ENCODE measurements at regions not wholly inside any gene's neighbourhood (a gene's known extent, or its start where the extent isn't known, plus 50 kb on each side); places are given as distances from the start of the nearest gene placed in this dataset.

- peaks cover 7 to 14% of the 10 kb centered on the region in 2 donors for H3K9me3 ChIP-seq (replicated peaks in 1 of 2; ENCODE audit: control insufficient read depth in 2 of 2, insufficient read depth in 1 of 2, low read depth in 1 of 2, low read length in 2 of 2)
- no peaks in the 10 kb centered on the region for H3K79me1 ChIP-seq (ENCODE audit: low read depth, low read length)
- no peak overlapping the region for H3K14ac ChIP-seq (ENCODE audit: low read length)
- no peak overlapping the region for H3K4me3 ChIP-seq (ENCODE audit: low read length in 2 of 2)
- no peak overlapping the region for H4K8ac ChIP-seq (ENCODE audit: low read depth, low read length)
- H2AK5ac ChIP-seq (ENCODE audit: low read depth, low read length) = no peak overlapping the region
- no peak overlapping the region for H3K18ac ChIP-seq (ENCODE audit: low read length)
- H3K9ac ChIP-seq (ENCODE audit: low read depth, low read length, poor library complexity) = no peak overlapping the region
- no peaks in the 10 kb centered on the region for H3K27me3 ChIP-seq (ENCODE audit: control insufficient read depth in 3 of 3, insufficient read depth in 3 of 3, low read depth in 1 of 3, low read length in 3 of 3)
- no peaks in the 10 kb centered on the region for H3K36me3 ChIP-seq (replicated peaks in 1 of 2; ENCODE audit: control insufficient read depth in 2 of 2, insufficient read depth in 2 of 2, low read length in 2 of 2)
- no peak for DNase-seq (ENCODE audit: low spot score)
- no peak overlapping the region for H2BK120ac ChIP-seq (ENCODE audit: low read depth, low read length)
- no peak overlapping the region for H4K91ac ChIP-seq (ENCODE audit: low read depth, low read length, poor library complexity)
- no peak overlapping the region for H3K23ac ChIP-seq (ENCODE audit: low read depth, low read length, poor library complexity)
- no peak overlapping the region for H2BK15ac ChIP-seq (ENCODE audit: low read length)
- peak overlapping the region; percentile 48 for H2AFZ ChIP-seq (ENCODE audit: low read length)
- H3K27ac ChIP-seq (replicated peaks; ENCODE audit: low read length) = no peak overlapping the region
- H2BK12ac ChIP-seq (ENCODE audit: low read length) = no peak overlapping the region
- H3K4ac ChIP-seq (ENCODE audit: low read length) = no peak overlapping the region
- no peak overlapping the region for H3K4me2 ChIP-seq (ENCODE audit: insufficient read depth, low read length, poor library complexity, severe bottlenecking)
- H2BK5ac ChIP-seq (ENCODE audit: low read length) = no peak overlapping the region
- H3K4me1 ChIP-seq (ENCODE audit: control insufficient read depth in 2 of 2, insufficient read depth in 1 of 2, low read depth in 1 of 2, low read length in 2 of 2) = peaks cover 4 to 11% of the 10 kb centered on the region in 2 donors
- WGBS, 2 donors (ENCODE audit: extremely low coverage in 2 of 2, insufficient read length in 2 of 2, insufficient replicate concordance in 1 of 2) = no CpG with 5 or more reads among the region's 8 CpGs
Observed at GRCh38 chr21:15370462-15370975, 305.7 kb upstream of the NRIP1 start.

DNA sequence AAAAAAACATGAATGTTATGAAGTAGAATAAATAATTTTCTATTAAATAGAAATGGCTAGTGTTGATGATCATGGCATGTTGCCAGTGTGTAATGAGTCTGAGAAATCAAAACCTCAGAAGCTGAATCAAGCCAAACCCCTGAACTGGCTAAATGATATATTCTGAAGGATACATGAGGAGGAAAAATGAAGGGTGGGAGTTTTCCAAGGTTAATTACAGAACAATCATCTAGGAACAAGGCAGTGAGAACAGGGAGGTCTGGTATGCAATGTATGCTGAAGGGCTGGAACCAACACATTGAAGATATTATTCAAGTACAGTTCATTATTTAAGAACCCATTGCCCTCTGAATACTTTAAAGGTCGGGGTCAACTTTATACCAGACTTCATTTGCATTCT, 309.1 kb upstream of the NRIP1 start:
- H4K8ac ChIP-seq (ENCODE audit: low read depth, low read length) = no peak overlapping the region
- no peak overlapping the region for H2AK5ac ChIP-seq (ENCODE audit: low read depth, low read length)
- no peak overlapping the region for H2BK120ac ChIP-seq (ENCODE audit: low read depth, low read length)
- no peak overlapping the region for H2BK15ac ChIP-seq (ENCODE audit: low read length)
- peaks cover 8 to 13% of the 10 kb centered on the region in 2 donors for H3K9me3 ChIP-seq (replicated peaks in 1 of 2; ENCODE audit: control insufficient read depth in 2 of 2, insufficient read depth in 1 of 2, low read depth in 1 of 2, low read length in 2 of 2)
- no peak overlapping the region for H3K9ac ChIP-seq (ENCODE audit: low read depth, low read length, poor library complexity)
- H3K27ac ChIP-seq (replicated peaks; ENCODE audit: low read length) = no peak overlapping the region
- H4K91ac ChIP-seq (ENCODE audit: low read depth, low read length, poor library complexity) = no peak overlapping the region
- H3K27me3 ChIP-seq (ENCODE audit: control insufficient read depth in 3 of 3, insufficient read depth in 3 of 3, low read depth in 1 of 3, low read length in 3 of 3) = no peaks in the 10 kb centered on the region
- peaks cover 0 to 4% of the 10 kb centered on the region in 2 donors for H3K4me1 ChIP-seq (ENCODE audit: control insufficient read depth in 2 of 2, insufficient read depth in 1 of 2, low read depth in 1 of 2, low read length in 2 of 2)
- no peak overlapping the region for H2AFZ ChIP-seq (ENCODE audit: low read length)
- H3K4me2 ChIP-seq (ENCODE audit: insufficient read depth, low read length, poor library complexity, severe bottlenecking) = no peak overlapping the region
- H3K79me1 ChIP-seq (ENCODE audit: low read depth, low read length) = no peaks in the 10 kb centered on the region
- no peak overlapping the region for H3K18ac ChIP-seq (ENCODE audit: low read length)
- DNase-seq (ENCODE audit: low spot score) = no peak
- H3K36me3 ChIP-seq (replicated peaks in 1 of 2; ENCODE audit: control insufficient read depth in 2 of 2, insufficient read depth in 2 of 2, low read length in 2 of 2) = no peaks in the 10 kb centered on the region
- no peak overlapping the region for H3K14ac ChIP-seq (ENCODE audit: low read length)
- no peak overlapping the region for H3K4me3 ChIP-seq (ENCODE audit: low read length in 2 of 2)
- no peak overlapping the region for H2BK12ac ChIP-seq (ENCODE audit: low read length)
- no peak overlapping the region for H2BK5ac ChIP-seq (ENCODE audit: low read length)
- WGBS, 2 donors (ENCODE audit: extremely low coverage in 2 of 2, insufficient read length in 2 of 2, insufficient replicate concordance in 1 of 2) = no CpG with 5 or more reads among the region's 1 CpG
- H3K4ac ChIP-seq (ENCODE audit: low read length) = no peak overlapping the region
- H3K23ac ChIP-seq (ENCODE audit: low read depth, low read length, poor library complexity) = no peak overlapping the region

GRCh38 chr21:15379776-15380175, 315.0 kb upstream of the NRIP1 start:
- Histone ChIP-seq H2AFZ (ENCODE audit: low read length) (no peak overlapping the region), H3K4me1 (ENCODE audit: control insufficient read depth in 2 of 2, insufficient read depth in 1 of 2, low read depth in 1 of 2, low read length in 2 of 2) (no peaks in the 10 kb centered on the region), H3K14ac (ENCODE audit: low read length) (no peak overlapping the region), H3K27ac (replicated peaks; ENCODE audit: low read length) (no peak overlapping the region), H3K4me2 (ENCODE audit: insufficient read depth, low read length, poor library complexity, severe bottlenecking) (no peak overlapping the region), H3K27me3 (ENCODE audit: control insufficient read depth in 3 of 3, insufficient read depth in 3 of 3, low read depth in 1 of 3, low read length in 3 of 3) (no peaks in the 10 kb centered on the region), H4K91ac (ENCODE audit: low read depth, low read length, poor library complexity) (no peak overlapping the region), H2BK120ac (ENCODE audit: low read depth, low read length) (no peak overlapping the region), H3K36me3 (replicated peaks in 1 of 2; ENCODE audit: control insufficient read depth in 2 of 2, insufficient read depth in 2 of 2, low read length in 2 of 2) (no peaks in the 10 kb centered on the region), H3K4ac (ENCODE audit: low read length) (no peak overlapping the region), H3K18ac (ENCODE audit: low read length) (no peak overlapping the region), H2BK12ac (ENCODE audit: low read length) (no peak overlapping the region), H3K79me1 (ENCODE audit: low read depth, low read length) (no peaks in the 10 kb centered on the region), H4K8ac (ENCODE audit: low read depth, low read length) (no peak overlapping the region), H3K9me3 (replicated peaks in 1 of 2; ENCODE audit: control insufficient read depth in 2 of 2, insufficient read depth in 1 of 2, low read depth in 1 of 2, low read length in 2 of 2) (peaks cover 11 to 21% of the 10 kb centered on the region in 2 donors), H3K23ac (ENCODE audit: low read depth, low read length, poor library complexity) (no peak overlapping the region), H2AK5ac (ENCODE audit: low read depth, low read length) (no peak overlapping the region), H3K4me3 (ENCODE audit: low read length in 2 of 2) (no peak overlapping the region), H2BK15ac (ENCODE audit: low read length) (no peak overlapping the region), H2BK5ac (ENCODE audit: low read length) (no peak overlapping the region), H3K9ac (ENCODE audit: low read depth, low read length, poor library complexity) (no peak overlapping the region)
- no peak for DNase-seq (ENCODE audit: low spot score)
- no CpG with 5 or more reads among the region's 3 CpGs for WGBS, 2 donors (ENCODE audit: extremely low coverage in 2 of 2, insufficient read length in 2 of 2, insufficient replicate concordance in 1 of 2)

GRCh38 chr21:15383588-15383987, 318.8 kb upstream of the NRIP1 start:
- no peaks in the 10 kb centered on the region for H3K27me3 ChIP-seq (ENCODE audit: control insufficient read depth in 3 of 3, insufficient read depth in 3 of 3, low read depth in 1 of 3, low read length in 3 of 3)
- H3K4me3 ChIP-seq (ENCODE audit: low read length in 2 of 2) = no peak overlapping the region
- no peak overlapping the region for H2BK12ac ChIP-seq (ENCODE audit: low read length)
- no peak overlapping the region for H2BK120ac ChIP-seq (ENCODE audit: low read depth, low read length)
- no peaks in the 10 kb centered on the region for H3K4me1 ChIP-seq (ENCODE audit: control insufficient read depth in 2 of 2, insufficient read depth in 1 of 2, low read depth in 1 of 2, low read length in 2 of 2)
- H3K4me2 ChIP-seq (ENCODE audit: insufficient read depth, low read length, poor library complexity, severe bottlenecking) = no peak overlapping the region
- no peak overlapping the region for H3K18ac ChIP-seq (ENCODE audit: low read length)
- no peak overlapping the region for H3K23ac ChIP-seq (ENCODE audit: low read depth, low read length, poor library complexity)
- DNase-seq (ENCODE audit: low spot score) = no peak
- H4K91ac ChIP-seq (ENCODE audit: low read depth, low read length, poor library complexity) = no peak overlapping the region
- H3K14ac ChIP-seq (ENCODE audit: low read length) = no peak overlapping the region
- peaks cover 7 to 30% of the 10 kb centered on the region in 2 donors for H3K9me3 ChIP-seq (replicated peaks in 1 of 2; ENCODE audit: control insufficient read depth in 2 of 2, insufficient read depth in 1 of 2, low read depth in 1 of 2, low read length in 2 of 2)
- no peak overlapping the region for H2BK15ac ChIP-seq (ENCODE audit: low read length)
- no peaks in the 10 kb centered on the region for H3K79me1 ChIP-seq (ENCODE audit: low read depth, low read length)
- WGBS, 2 donors (ENCODE audit: extremely low coverage in 2 of 2, insufficient read length in 2 of 2, insufficient replicate concordance in 1 of 2) = no CpG with 5 or more reads among the region's 4 CpGs
- no peak overlapping the region for H4K8ac ChIP-seq (ENCODE audit: low read depth, low read length)
- no peak overlapping the region for H3K27ac ChIP-seq (replicated peaks; ENCODE audit: low read length)
- no peak overlapping the region for H2AK5ac ChIP-seq (ENCODE audit: low read depth, low read length)
- H2BK5ac ChIP-seq (ENCODE audit: low read length) = no peak overlapping the region
- no peaks in the 10 kb centered on the region for H3K36me3 ChIP-seq (replicated peaks in 1 of 2; ENCODE audit: control insufficient read depth in 2 of 2, insufficient read depth in 2 of 2, low read length in 2 of 2)
- H3K4ac ChIP-seq (ENCODE audit: low read length) = no peak overlapping the region
- H3K9ac ChIP-seq (ENCODE audit: low read depth, low read length, poor library complexity) = no peak overlapping the region
- H2AFZ ChIP-seq (ENCODE audit: low read length) = no peak overlapping the region
